Lower leg skin (tissue), 3 donors: ENCODE measurements at regions not wholly inside any gene's neighbourhood (a gene's known extent, or its start where the extent isn't known, plus 50 kb on each side); places are given as distances from the start of the nearest gene placed in this dataset.

ENCODE experiments used
- POLR2A ChIP-seq, 2 donors: fragments of 450-650 bp; IDR thresholded peaks; one replicate each; pipeline ENCODE4 v1.6.1; 2016 to 2017; ENCODE audit warnings: antibody characterized with exemption in 2 of 2, mild to moderate bottlenecking in 1 of 2, moderate library complexity in 1 of 2
- TF ChIP-seq, protein P1 (sequence below), 3 donors: fragments of 450-650 bp; IDR thresholded peaks; one replicate each; pipeline ENCODE4 v1.5.1; 2016; ENCODE audit warnings: antibody characterized with exemption in 3 of 3, mild to moderate bottlenecking in 3 of 3, moderate library complexity in 2 of 3

DNA sequence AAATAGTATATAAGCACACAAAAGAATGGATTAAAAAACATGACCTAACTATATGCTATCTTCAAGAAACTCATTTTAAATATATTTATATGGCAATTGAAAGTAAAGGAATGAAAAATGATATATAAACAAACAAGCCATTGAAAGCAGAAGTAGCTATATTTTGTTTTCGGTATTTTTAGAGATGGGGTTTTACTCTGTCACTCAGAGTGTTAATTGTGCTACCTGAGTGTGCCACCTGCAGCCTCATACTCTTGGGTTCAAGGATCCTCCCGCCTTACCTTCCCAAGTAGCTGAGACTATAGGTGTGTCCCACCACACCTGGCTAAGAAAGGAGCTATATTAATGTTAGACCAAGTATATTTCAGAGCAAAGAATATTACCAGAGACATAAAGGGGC, 624.1 kb downstream of the BUD13 start:
- TF ChIP-seq POLR2A (IDR thresholded peaks at IDR 0.05): no peak
- TF ChIP-seq, protein P1, sequence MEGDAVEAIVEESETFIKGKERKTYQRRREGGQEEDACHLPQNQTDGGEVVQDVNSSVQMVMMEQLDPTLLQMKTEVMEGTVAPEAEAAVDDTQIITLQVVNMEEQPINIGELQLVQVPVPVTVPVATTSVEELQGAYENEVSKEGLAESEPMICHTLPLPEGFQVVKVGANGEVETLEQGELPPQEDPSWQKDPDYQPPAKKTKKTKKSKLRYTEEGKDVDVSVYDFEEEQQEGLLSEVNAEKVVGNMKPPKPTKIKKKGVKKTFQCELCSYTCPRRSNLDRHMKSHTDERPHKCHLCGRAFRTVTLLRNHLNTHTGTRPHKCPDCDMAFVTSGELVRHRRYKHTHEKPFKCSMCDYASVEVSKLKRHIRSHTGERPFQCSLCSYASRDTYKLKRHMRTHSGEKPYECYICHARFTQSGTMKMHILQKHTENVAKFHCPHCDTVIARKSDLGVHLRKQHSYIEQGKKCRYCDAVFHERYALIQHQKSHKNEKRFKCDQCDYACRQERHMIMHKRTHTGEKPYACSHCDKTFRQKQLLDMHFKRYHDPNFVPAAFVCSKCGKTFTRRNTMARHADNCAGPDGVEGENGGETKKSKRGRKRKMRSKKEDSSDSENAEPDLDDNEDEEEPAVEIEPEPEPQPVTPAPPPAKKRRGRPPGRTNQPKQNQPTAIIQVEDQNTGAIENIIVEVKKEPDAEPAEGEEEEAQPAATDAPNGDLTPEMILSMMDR (IDR thresholded peaks at IDR 0.05): no peak
